Gastroesophageal sphincter (tissue), 4 donors: ENCODE measurements at regions not wholly inside any gene's neighbourhood (a gene's known extent, or its start where the extent isn't known, plus 50 kb on each side); places are given as distances from the start of the nearest gene placed in this dataset.

Experiments
- ATAC-seq: fragments of 150-250 bp; one replicate; pipeline ENCODE4 v1.9.1; 2016; ENCODE audit warnings: mild to moderate bottlenecking, moderate library complexity
- H3K27ac ChIP-seq, 4 donors: fragments of 200-600 bp; sonication (generic) in 3 of 4; 1 replicate in 3 of 4; 2 replicates in 1 of 4; pipeline ENCODE4 v1.5.1; 2016 to 2019
- H3K27me3 ChIP-seq: fragments of 200-600 bp; sonication (generic); one replicate; pipeline ENCODE4 v1.5.1; 2019
- H3K36me3 ChIP-seq, 2 donors: fragments of 200-600 bp; sonication (generic); one replicate each; pipeline ENCODE4 v1.5.1; 2019; ENCODE audit warnings: control low read depth in 1 of 2
- H3K4me1 ChIP-seq, 3 donors: fragments of 200-600 bp; sonication (generic); 1 replicate in 2 of 3; 2 replicates in 1 of 3; pipeline ENCODE4 v1.5.1; 2016 to 2019; ENCODE audit warnings: control low read depth in 2 of 3
- H3K4me3 ChIP-seq, 2 donors: fragments of 200-600 bp; sonication (generic); one replicate each; pipeline ENCODE4 v1.5.1; 2019; ENCODE audit warnings: mild to moderate bottlenecking in 1 of 2, moderate library complexity in 1 of 2
- H3K9me3 ChIP-seq, 3 donors: fragments of 200-600 bp; sonication (generic); one replicate each; pipeline ENCODE4 v1.5.1; 2017 to 2019; ENCODE audit warnings: control low read depth in 2 of 3
- EP300 ChIP-seq: sonication (generic); formaldehyde crosslinking; IDR thresholded peaks from one replicate; pipeline ENCODE4 v1.6.1; 2017; ENCODE audit warnings: antibody characterized with exemption, mild to moderate bottlenecking
- POLR2A ChIP-seq, 2 donors: fragments of 450-650 bp; IDR thresholded peaks; one replicate each; pipeline ENCODE4 v1.6.1; 2017; ENCODE audit warnings: antibody characterized with exemption in 2 of 2, mild to moderate bottlenecking in 2 of 2, moderate library complexity in 1 of 2
- POLR2AphosphoS5 ChIP-seq: sonication (generic); formaldehyde crosslinking; IDR thresholded peaks from one replicate; pipeline ENCODE4 v1.6.1; 2017; ENCODE audit warnings: antibody characterized with exemption
- WGBS, 2 donors: methylation state at CpG; one replicate each; pipeline ENCODE4 v1.1.5; 2018; ENCODE audit warnings: low coverage in 1 of 2; 5-methylcytosine and 5-hydroxymethylcytosine counted together
- TF ChIP-seq, protein P1 (sequence below), 4 experiments: fragments of 200-600 bp in 2 of 4; fragments of 450-650 bp in 2 of 4; sonication (generic) in 1 of 4; IDR thresholded peaks; one replicate each; pipeline ENCODE4 v1.5.1; 2017 to 2019; ENCODE audit warnings: antibody characterized with exemption in 4 of 4, mild to moderate bottlenecking in 2 of 4, moderate library complexity in 2 of 4

DNA sequence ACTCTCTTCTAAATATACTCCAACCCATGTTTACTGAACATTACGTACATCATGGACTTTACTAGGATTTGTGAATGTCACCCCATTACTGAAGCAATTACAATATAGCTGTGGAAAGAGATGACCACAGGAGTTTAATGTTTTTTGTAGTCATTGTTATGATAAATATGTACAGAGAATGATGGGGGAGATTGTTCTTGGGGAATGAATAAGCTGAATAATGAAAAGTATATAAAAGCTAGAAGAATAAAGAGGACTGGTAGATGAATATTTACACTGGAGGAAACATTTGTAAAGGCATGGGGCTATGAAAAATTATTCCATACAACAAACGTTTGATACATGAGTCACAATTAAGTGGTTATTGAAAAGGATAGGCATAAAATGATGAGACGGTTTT is 340.9 kb downstream of the SEMA3D start:
- H3K4me1 ChIP-seq = no peaks in the 10 kb centered on the region
- H3K9me3 ChIP-seq = no peaks in the 10 kb centered on the region
- no peak overlapping the region for H3K27ac ChIP-seq
- 75 to 88% methylated on average over 3 of the region's 3 CpGs for WGBS, 2 donors
- ATAC-seq = no peak
- H3K27me3 ChIP-seq = no peaks in the 10 kb centered on the region
- TF ChIP-seq POLR2AphosphoS5 = no peak
- no peak for TF ChIP-seq EP300
- TF ChIP-seq POLR2A (IDR thresholded peaks at IDR 0.05) = no peak
- TF ChIP-seq, protein P1, sequence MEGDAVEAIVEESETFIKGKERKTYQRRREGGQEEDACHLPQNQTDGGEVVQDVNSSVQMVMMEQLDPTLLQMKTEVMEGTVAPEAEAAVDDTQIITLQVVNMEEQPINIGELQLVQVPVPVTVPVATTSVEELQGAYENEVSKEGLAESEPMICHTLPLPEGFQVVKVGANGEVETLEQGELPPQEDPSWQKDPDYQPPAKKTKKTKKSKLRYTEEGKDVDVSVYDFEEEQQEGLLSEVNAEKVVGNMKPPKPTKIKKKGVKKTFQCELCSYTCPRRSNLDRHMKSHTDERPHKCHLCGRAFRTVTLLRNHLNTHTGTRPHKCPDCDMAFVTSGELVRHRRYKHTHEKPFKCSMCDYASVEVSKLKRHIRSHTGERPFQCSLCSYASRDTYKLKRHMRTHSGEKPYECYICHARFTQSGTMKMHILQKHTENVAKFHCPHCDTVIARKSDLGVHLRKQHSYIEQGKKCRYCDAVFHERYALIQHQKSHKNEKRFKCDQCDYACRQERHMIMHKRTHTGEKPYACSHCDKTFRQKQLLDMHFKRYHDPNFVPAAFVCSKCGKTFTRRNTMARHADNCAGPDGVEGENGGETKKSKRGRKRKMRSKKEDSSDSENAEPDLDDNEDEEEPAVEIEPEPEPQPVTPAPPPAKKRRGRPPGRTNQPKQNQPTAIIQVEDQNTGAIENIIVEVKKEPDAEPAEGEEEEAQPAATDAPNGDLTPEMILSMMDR (IDR thresholded peaks at IDR 0.05) = no peak
- H3K4me3 ChIP-seq = no peak overlapping the region
- H3K36me3 ChIP-seq = no peaks in the 10 kb centered on the region

DNA sequence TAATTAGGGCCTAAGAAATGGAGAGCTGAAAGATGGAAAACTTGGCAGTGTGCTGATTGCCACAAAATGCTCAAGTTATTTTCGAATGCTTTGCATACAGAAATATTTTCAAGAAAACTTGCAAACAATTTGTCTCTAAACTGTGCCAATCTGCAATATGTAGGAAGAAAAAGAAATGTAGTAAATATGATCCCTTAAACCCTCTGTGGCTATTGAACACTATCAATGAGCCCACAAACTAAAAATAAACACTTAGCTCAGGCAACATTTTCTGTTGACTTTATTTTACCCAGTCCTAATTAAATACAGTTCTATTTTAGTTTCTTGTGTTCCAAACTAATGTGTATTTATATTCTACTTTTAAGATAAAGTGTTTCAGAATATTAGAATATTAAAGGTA is 342.1 kb downstream of the SEMA3D start:
- no peak for TF ChIP-seq EP300
- no peak for TF ChIP-seq POLR2AphosphoS5
- TF ChIP-seq POLR2A (IDR thresholded peaks at IDR 0.05) = no peak
- TF ChIP-seq, protein P1 (IDR thresholded peaks at IDR 0.05) = no peak
- no peak for ATAC-seq
- 71 to 83% methylated on average over 1 of the region's 1 CpG for WGBS, 2 donors

DNA sequence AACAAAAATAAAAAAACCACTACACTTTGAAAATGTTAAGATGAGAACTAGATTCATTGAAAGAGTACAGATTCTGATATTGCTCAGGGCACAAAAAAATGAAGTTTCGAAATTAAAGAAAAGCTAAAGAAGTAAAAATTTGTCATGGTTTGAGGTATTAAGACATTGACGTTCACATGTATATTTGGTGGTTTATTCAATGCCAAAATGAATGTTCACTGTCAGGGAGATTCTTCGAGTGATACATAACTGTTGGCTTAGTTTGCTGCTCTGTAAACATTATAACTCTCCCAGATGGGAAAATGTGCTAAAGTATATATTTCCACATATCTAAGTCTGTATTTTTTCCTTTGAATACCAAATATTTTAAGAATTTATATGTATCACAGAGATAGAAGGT is 345.0 kb downstream of the SEMA3D start:
- Histone ChIP-seq H3K4me3 (no peak overlapping the region), H3K9me3 (no peaks in the 10 kb centered on the region), H3K27ac (no peak overlapping the region), H3K4me1 (no peaks in the 10 kb centered on the region), H3K36me3 (no peaks in the 10 kb centered on the region), H3K27me3 (no peaks in the 10 kb centered on the region)
- 38 to 71% methylated on average over 3 of the region's 3 CpGs for WGBS, 2 donors
- ATAC-seq = no peak
- TF ChIP-seq EP300 (no peak), POLR2AphosphoS5 (no peak), POLR2A (IDR thresholded peaks at IDR 0.05) (no peak)
- TF ChIP-seq, protein P1 (IDR thresholded peaks at IDR 0.05) = no peak

More for the DNA sequence above, 342.1 kb downstream of the SEMA3D start:
- Histone ChIP-seq H3K9me3 (no peaks in the 10 kb centered on the region), H3K27ac (no peak overlapping the region), H3K36me3 (no peaks in the 10 kb centered on the region), H3K4me3 (no peak overlapping the region), H3K4me1 (no peaks in the 10 kb centered on the region), H3K27me3 (no peaks in the 10 kb centered on the region)

- TF ChIP-seq POLR2A (IDR thresholded peaks at IDR 0.05) (no peak), POLR2AphosphoS5 (no peak), EP300 (no peak)
- TF ChIP-seq, protein P1 (IDR thresholded peaks at IDR 0.05) = no peak
- Histone ChIP-seq H3K27me3 (no peaks in the 10 kb centered on the region), H3K27ac (no peak overlapping the region), H3K36me3 (no peaks in the 10 kb centered on the region), H3K4me1 (no peaks in the 10 kb centered on the region), H3K9me3 (no peaks in the 10 kb centered on the region), H3K4me3 (no peak overlapping the region)
- 86 to 100% methylated on average over 4 of the region's 5 CpGs for WGBS, 2 donors
- no peak for ATAC-seq
These were observed 348.0 kb downstream of the SEMA3D start for GRCh38 chr7:84838857-84839256.

- 88 to 93% methylated on average over 2 of the region's 2 CpGs for WGBS, 2 donors
- Histone ChIP-seq H3K27ac (no peak overlapping the region), H3K9me3 (no peaks in the 10 kb centered on the region), H3K36me3 (no peaks in the 10 kb centered on the region), H3K27me3 (no peaks in the 10 kb centered on the region), H3K4me3 (no peak overlapping the region), H3K4me1 (no peaks in the 10 kb centered on the region)
- ATAC-seq = no peak
- no peak for TF ChIP-seq POLR2A (IDR thresholded peaks at IDR 0.05)
- no peak for TF ChIP-seq POLR2AphosphoS5
- TF ChIP-seq EP300 = no peak
- TF ChIP-seq, protein P1 (IDR thresholded peaks at IDR 0.05) = no peak
These were observed 349.5 kb downstream of the SEMA3D start for GRCh38 chr7:84837405-84837804.
